ENCODE measurements at regions not wholly inside any gene's neighbourhood (a gene's known extent, or its start where the extent isn't known, plus 50 kb on each side); places are given as distances from the start of the nearest gene placed in this dataset.

GRCh38 chr6:92473056-92473455 lies 946.3 kb downstream of the EPHA7 start:
- TF ChIP-seq POLR2A (IDR thresholded peaks at IDR 0.05; ENCODE audit: extremely low read depth, insufficient read length) (no peak), CTCF (IDR thresholded peaks at IDR 0.05; ENCODE audit: low read depth, low read length) (no peak)
